ENCODE measurements at regions not wholly inside any gene's neighbourhood (a gene's known extent, or its start where the extent isn't known, plus 50 kb on each side); places are given as distances from the start of the nearest gene placed in this dataset.

DNA sequence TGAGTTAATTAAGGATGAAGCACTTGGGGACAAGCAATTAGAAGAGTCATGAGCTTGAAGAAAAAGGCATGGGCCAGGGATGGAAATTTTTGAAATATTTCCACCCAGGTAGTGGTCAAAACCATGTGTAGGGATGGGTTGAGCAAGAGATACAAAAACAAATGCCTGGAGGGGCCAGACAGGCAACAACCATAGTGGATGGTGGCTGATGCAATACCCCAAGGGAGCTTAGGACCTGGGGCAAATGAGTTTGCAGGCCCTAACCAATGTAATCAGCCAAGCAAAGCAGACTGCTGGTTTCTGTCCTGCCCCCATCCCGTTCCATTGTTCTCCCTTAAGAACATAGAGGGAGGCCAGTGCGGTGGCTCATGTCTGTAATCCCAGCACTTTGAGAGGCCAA, 119.1 kb upstream of the FGGY start:
- Mint-ChIP-seq H3K4me1 (no peaks in the 10 kb centered on the region), H3K27me3 (no peaks in the 10 kb centered on the region), H3K9me3 (no peaks in the 10 kb centered on the region), H3K36me3 (no peaks in the 10 kb centered on the region), H3K4me3 (no peak overlapping the region), H3K27ac (no peak overlapping the region)
- DNase-seq, result no peak

DNA sequence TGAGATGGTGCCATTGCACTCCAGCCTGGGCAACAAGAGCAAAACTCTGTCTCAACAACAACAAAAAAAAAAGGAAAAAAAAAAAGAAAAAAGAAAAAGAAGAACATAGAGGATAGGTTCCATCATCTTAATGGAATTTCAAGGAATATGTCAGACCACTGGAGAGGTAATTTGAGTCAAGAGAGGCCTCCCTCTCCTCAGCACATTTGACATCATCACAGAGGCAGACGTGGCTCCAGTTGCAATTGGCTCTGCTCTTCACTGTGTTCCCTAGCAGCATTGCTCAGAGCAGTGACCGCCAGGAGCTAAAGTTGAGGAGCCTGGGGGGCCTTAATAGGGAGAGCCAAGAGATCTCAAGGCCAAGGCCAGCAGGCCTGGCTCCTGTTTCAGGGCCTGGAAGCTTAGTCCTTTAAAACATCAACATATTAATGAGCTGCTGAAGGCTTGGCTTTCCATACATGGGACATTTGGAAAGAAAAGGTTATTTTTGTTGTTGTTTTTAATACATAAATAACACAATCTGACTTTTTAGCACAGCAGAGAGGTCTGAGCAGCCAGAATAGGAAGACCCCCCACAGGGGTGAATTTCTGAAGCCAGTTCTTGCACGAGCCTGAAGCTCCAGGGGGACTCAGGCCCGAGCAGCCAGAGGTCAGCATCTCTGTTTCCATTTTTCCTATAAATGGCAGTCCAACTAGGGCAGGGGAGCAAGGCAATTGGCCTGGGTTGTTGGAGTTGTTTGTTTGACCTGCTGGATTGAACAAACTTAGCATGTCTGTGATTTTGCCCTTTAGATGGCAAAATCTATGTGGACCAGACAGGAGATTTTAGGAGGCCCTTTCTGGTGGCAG, 118.3 kb upstream of the FGGY start:
- H3K9me3 Mint-ChIP-seq, result no peaks in the 10 kb centered on the region
- H3K4me1 Mint-ChIP-seq, result no peaks in the 10 kb centered on the region
- no peak overlapping the region for H3K27ac Mint-ChIP-seq
- no peak for DNase-seq
- H3K4me3 Mint-ChIP-seq, result no peak overlapping the region
- H3K36me3 Mint-ChIP-seq, result no peaks in the 10 kb centered on the region
- H3K27me3 Mint-ChIP-seq, result no peaks in the 10 kb centered on the region

DNA sequence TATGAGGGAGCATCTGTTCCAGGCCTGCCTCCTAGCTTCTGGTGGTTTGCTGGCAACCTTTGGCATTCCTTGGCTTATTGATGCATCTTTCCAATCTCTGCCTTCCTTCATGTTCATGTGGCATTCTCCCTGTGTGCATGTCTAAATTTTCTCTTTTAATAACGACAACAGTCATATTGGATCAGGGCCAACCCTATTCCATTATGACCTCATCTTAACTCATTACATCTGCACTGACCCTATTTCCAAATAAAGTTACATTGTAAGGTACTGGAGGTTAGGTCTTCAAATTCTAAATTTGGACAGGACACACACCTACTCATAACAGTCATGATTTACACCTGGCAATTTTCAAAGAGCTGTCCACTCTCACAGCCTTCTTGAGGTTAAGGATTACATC, 117.2 kb upstream of the FGGY start:
- H3K27me3 Mint-ChIP-seq, result no peaks in the 10 kb centered on the region
- no peaks in the 10 kb centered on the region for H3K4me1 Mint-ChIP-seq
- H3K27ac Mint-ChIP-seq, result no peak overlapping the region
- H3K4me3 Mint-ChIP-seq, result no peak overlapping the region
- H3K9me3 Mint-ChIP-seq, result no peaks in the 10 kb centered on the region
- H3K36me3 Mint-ChIP-seq, result no peaks in the 10 kb centered on the region
- no peak for DNase-seq

DNA sequence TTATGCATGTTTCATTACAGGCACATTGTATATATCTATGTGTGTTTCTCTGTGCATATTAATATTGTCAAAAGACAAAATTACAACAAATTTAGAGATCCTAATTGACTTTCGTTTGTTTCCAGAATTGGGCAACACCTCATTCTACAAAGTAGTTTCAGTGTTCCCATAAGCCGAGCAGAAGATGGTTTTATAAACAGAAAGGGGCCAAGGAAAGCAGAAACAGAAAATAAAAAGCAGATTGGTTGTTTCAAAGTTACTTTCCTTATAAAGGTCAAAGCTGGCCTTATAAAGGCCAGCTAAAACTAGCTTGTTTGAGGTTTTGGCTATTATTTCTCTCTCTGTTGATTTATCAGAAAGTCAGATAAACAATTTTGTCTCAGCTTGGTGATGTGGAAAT, 116.2 kb upstream of the FGGY start:
- Mint-ChIP-seq H3K36me3 (no peaks in the 10 kb centered on the region), H3K9me3 (no peaks in the 10 kb centered on the region), H3K27ac (no peak overlapping the region), H3K4me3 (no peak overlapping the region), H3K27me3 (no peaks in the 10 kb centered on the region), H3K4me1 (no peaks in the 10 kb centered on the region)
- DNase-seq, result no peak

DNA sequence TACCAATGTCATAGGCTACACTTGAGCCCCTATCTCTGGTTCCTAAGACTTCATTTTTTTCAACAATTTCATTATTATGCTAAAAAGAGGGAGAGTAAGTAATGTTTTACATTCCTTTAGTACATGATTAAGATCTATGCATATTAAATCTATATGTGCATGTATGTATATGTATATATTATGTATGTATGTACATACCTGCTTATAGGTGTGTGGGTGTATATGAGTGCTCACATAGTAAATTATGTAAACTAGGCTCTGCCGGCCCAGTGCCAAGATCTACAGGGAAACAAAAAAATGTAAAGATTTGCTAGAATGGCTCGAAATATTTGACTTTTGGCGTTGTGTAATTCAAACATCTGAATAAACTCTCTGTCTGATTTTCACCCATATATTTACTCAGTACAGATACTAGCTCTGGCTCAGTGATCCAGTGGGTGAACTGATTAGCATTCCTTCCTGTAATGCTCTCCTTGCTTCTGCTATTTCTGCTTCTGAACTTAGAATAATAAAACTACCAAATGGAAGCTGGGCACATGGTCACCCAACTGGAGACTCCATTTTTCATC, 113.1 kb upstream of the FGGY start:
- H3K27me3 Mint-ChIP-seq, result no peaks in the 10 kb centered on the region

DNA sequence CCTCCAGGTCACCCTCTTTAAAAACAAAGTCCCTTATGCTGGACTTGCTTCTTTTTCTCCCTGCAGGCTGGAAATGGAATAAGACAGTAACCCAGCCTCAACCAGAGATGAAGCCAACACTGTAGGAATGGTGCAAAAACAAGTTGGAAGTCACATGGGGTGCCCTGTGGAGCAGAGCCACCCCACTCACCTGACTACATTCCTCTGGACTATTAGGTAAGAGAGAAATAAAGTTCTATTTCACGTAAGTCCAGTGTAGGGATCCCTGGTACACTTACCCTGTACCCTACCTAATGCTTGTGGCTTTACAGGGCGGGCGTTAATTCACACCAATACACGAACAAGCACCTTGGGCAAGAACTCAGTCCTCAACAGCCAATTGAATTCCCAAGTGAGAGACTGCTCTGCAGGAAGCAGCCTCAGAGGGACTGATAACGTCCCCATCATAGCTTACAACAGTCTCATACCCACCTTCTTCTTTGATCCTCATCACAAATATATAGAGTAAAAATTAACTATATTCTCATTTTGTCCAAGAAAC, 112.5 kb upstream of the FGGY start:
- no peaks in the 10 kb centered on the region for H3K36me3 Mint-ChIP-seq
- H3K9me3 Mint-ChIP-seq, result no peaks in the 10 kb centered on the region
- no peak overlapping the region for H3K4me3 Mint-ChIP-seq
- H3K27me3 Mint-ChIP-seq, result no peaks in the 10 kb centered on the region
- H3K4me1 Mint-ChIP-seq, result no peaks in the 10 kb centered on the region
- H3K27ac Mint-ChIP-seq, result no peak overlapping the region
- DNase-seq, result no peak

More for the DNA sequence above, 113.1 kb upstream of the FGGY start:
- H3K4me1 Mint-ChIP-seq, result no peaks in the 10 kb centered on the region
- no peak overlapping the region for H3K27ac Mint-ChIP-seq
- no peak overlapping the region for H3K4me3 Mint-ChIP-seq
- no peaks in the 10 kb centered on the region for H3K36me3 Mint-ChIP-seq
- no peak for DNase-seq
- H3K9me3 Mint-ChIP-seq, result no peaks in the 10 kb centered on the region

DNA sequence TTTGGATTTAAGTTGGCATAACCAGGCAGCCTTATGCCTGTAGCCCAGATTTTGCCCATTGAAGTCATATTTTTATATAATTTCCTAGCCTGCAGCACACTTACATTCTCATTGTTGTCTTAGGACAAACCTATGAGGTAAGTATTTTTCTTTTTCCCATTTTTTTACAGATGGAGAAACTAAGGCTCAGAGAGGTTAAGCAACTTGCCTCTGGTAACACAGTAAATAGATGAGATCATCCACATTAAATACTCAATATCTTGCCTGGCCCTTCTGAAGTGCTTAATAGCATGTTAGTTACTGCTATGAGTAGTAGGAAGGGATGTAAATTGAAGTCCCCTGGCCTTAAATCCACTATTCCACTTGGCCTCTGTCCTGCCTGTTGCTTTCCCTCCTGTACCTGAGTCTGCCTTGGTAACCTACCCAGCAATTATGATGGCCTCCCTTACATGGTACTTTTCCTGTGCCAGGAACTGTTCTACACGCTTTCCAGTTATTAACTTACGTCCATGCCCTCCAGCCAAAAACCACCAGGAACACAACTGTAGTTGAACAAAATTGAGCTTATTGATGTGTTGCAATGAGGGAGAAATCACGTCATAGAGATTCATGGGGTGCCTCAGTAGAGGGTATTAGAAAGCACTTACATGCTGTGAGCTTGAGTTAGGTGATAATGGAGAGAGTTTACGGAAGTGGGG, 111.6 kb upstream of the FGGY start:
- H3K36me3 Mint-ChIP-seq, result no peaks in the 10 kb centered on the region
- DNase-seq, result no peak
- no peaks in the 10 kb centered on the region for H3K4me1 Mint-ChIP-seq
- no peak overlapping the region for H3K27ac Mint-ChIP-seq
- H3K27me3 Mint-ChIP-seq, result no peaks in the 10 kb centered on the region
- no peaks in the 10 kb centered on the region for H3K9me3 Mint-ChIP-seq
- no peak overlapping the region for H3K4me3 Mint-ChIP-seq

DNA sequence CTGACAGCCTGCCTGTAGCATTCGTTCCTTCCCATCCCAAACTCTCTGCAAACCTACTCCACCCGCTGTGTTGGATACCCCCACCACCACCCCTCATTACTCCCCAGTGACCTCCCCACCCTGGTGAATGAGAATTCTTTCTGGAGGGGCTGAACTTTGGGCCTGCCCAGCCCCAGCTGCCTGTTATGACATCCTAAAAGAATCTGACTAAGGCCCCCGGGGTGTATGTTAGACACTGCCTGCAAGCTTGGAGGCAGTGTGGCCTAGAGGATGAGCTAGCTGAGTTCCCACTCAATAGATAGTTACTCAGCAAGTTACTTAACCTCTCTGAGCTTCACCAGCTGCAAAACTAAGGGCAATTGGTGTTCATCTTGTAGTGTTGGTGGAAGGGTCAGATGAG, 110.2 kb upstream of the FGGY start:
- H3K9me3 Mint-ChIP-seq, result no peaks in the 10 kb centered on the region
- H3K27me3 Mint-ChIP-seq, result no peaks in the 10 kb centered on the region
- H3K4me1 Mint-ChIP-seq, result no peaks in the 10 kb centered on the region
- no peaks in the 10 kb centered on the region for H3K36me3 Mint-ChIP-seq
- no peak overlapping the region for H3K4me3 Mint-ChIP-seq
- H3K27ac Mint-ChIP-seq, result no peak overlapping the region
- no peak for DNase-seq

DNA sequence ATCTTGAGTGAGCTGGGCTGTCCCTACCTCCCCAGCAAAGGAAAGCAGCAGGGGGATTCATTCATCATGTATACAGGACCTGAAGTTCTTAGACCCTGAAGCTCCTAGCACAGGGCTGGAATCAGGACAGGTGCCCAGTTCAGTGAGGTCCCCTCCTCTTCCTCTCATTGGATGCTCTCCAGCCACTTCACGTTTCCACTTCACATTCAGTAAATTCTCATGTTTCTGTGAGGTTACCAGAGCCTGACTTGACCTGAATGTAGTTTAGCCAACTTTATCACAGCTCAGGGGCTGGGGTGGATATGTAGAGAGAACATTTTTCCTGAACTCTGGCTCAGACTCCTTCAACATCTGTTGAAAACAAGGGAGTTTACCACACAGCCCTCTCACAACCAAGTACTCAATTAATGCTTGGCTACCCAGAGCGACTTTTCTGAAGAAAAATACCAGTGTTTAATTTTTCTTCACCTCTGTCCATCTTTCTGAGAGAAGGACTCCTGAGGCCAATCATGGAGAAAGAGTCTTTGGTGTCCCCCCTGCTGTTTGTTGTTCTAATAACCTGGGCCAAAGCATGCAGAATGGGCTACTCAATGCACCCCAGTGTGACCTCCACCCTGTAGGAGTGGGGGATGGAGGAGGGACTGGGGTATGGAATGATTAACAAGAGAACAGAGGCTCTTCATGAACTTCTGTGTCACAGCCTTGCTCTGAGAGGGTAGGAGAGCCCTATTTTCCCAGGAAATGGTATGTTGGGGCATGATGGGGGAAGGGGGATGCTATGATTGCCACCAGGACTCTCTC, 108.3 kb upstream of the FGGY start:
- Mint-ChIP-seq H3K9me3 (no peaks in the 10 kb centered on the region), H3K4me3 (no peak overlapping the region), H3K4me1 (no peaks in the 10 kb centered on the region), H3K27me3 (no peaks in the 10 kb centered on the region), H3K27ac (no peak overlapping the region), H3K36me3 (no peaks in the 10 kb centered on the region)
- no peak for DNase-seq

DNA sequence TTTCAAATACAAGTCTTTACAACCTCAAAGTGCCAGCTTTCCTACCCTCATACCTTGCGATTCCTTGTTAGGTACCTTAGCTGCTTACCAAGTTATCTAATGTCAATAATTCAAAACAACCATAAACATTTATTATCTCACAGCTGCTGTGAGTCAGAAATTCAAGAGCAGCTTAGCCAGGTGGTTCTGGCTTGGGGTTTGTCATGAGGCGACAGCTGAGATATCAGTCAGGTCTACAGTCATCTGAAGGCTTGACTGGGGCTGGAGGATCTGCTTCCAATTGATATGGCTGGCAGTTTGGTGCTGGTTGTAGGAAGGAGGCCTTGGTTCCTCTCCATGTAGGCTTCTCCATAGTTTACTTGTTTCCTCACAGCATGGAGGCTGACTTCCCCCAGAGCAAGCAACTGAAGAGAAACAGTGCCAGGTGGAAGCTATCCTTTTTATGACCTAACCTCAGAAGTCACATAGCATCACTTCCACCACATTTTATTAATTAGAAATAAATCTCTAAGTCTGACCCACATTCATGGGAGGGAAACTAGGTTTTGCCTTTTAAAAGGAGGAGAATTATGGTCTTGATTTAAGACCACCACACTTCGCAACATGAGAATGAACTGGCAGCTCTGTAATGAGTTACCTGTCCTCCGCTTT, 103.3 kb upstream of the FGGY start:
- DNase-seq, result no peak
- peaks cover 2% of the 10 kb centered on the region for H3K9me3 Mint-ChIP-seq
- no peak overlapping the region for H3K27ac Mint-ChIP-seq
- H3K36me3 Mint-ChIP-seq, result no peaks in the 10 kb centered on the region
- no peaks in the 10 kb centered on the region for H3K4me1 Mint-ChIP-seq
- H3K4me3 Mint-ChIP-seq, result no peak overlapping the region
- no peaks in the 10 kb centered on the region for H3K27me3 Mint-ChIP-seq

DNA sequence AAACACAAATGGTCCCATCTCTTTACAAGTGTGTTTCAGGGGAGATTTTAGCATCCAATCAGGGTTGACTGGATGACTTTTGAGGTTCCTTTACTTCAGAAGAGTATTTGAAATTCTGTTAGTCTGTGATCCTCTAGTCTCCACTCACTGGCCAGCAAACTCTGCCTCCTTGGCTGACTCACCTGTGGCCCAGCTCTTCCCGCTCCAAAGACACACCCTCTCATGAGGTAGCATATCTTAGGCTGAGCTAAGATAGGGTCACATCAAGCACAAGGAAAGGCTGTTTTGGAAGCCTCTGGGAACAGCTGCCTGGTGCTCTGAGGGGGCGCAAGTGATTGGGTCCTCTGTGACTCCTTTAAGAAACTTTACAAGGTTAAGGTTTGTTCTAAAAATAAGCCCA, 102.3 kb upstream of the FGGY start:
- Mint-ChIP-seq H3K27ac (no peak overlapping the region), H3K27me3 (no peaks in the 10 kb centered on the region), H3K36me3 (no peaks in the 10 kb centered on the region), H3K4me1 (no peaks in the 10 kb centered on the region), H3K9me3 (peaks cover 2% of the 10 kb centered on the region), H3K4me3 (no peak overlapping the region)
- DNase-seq, result no peak

DNA sequence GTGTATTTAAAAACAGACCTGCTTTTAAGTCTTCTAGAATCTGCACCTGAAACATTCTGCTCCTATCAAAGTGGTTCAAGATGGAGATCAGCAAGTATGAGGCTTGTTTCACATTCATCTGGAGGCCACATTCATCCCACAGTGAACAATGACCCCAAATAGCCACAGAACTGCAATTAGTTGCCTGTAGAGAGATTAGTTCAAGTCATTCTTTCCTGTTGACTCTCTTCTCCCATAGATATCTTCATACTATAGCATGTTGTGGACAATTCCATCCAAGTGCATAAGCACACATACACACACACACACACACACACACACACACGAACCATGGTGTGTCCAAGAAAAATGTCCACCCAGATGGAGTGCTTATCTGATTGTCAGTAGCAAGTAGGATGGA, 101.7 kb upstream of the FGGY start:
- no peak overlapping the region for H3K4me3 Mint-ChIP-seq
- H3K27me3 Mint-ChIP-seq, result no peaks in the 10 kb centered on the region
- no peak for DNase-seq
- no peak overlapping the region for H3K27ac Mint-ChIP-seq
- H3K4me1 Mint-ChIP-seq, result no peaks in the 10 kb centered on the region
- H3K9me3 Mint-ChIP-seq, result peaks cover 2% of the 10 kb centered on the region
- no peaks in the 10 kb centered on the region for H3K36me3 Mint-ChIP-seq

DNA sequence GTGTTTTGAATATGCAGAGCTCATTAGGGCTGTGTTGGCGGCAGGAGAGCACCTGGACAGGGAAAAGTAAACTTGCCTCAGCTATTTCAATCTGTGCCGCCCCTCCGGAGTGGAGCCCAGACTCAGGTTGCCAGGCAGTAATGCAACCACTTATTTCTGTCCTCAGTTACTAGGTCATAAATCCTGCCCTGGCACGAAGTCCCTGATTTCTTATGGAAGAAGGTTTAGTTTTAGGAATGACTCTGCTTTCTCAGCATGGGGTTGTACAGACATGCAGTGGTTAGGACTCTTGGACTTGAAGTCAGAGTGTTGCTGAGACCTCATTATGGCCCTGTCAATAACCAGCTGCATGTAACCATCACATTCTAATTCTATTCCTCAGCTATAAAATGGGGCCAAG, 98.3 kb upstream of the FGGY start:
- Mint-ChIP-seq H3K27me3 (no peaks in the 10 kb centered on the region), H3K9me3 (peaks cover 2% of the 10 kb centered on the region), H3K36me3 (no peaks in the 10 kb centered on the region), H3K4me1 (no peaks in the 10 kb centered on the region), H3K27ac (no peak overlapping the region), H3K4me3 (no peak overlapping the region)
- DNase-seq, result no peak

DNA sequence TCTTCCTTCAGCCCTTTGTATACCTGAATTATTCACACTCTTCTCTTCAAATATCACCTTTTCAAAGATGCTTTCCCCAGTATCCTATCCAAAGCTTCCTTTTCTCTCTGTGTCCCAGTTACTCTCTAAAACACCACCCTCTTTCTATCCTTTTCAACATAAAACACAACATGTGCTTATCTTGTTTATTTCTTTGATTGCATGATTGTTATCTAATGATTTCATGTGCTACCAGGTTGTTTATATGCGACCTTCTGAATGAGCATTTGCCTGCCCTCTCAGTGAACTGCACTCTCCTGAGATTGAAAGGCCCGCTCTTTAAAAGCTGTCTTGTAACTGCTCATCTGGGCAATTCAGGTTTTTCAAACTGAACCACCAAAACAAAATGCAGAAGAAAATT, 97.7 kb upstream of the FGGY start:
- no peak overlapping the region for H3K27ac Mint-ChIP-seq
- no peaks in the 10 kb centered on the region for H3K4me1 Mint-ChIP-seq

More for the DNA sequence above, 97.7 kb upstream of the FGGY start:
- DNase-seq, result no peak
- Mint-ChIP-seq H3K9me3 (peaks cover under 1% of the 10 kb centered on the region), H3K4me3 (no peak overlapping the region), H3K36me3 (no peaks in the 10 kb centered on the region), H3K27me3 (no peaks in the 10 kb centered on the region)
